GM12878 (cell line): ENCODE measurements at regions not wholly inside any gene's neighbourhood (a gene's known extent, or its start where the extent isn't known, plus 50 kb on each side); places are given as distances from the start of the nearest gene placed in this dataset.

ENCODE experiments used
- ATAC-seq: fragments of 200-7000 bp; cut with Tn5 transposase; 3 replicates; pipeline ENCODE4 v1.9.1; 2020; ENCODE audit warnings: mild to moderate bottlenecking, moderate library complexity
- BruUV-seq: library from RNA; stranded (reverse); fragments of 400-500 nt; replicated peaks from 2 replicates; lab custom pipeline; 2021; lab: Mats Ljungman, UMichigan
- CTCF ChIA-PET: fragments of 300-600 bp; sonication (Branson Sonifier 250); formaldehyde crosslinking; extraction: SDS; loops from one replicate; lab custom pipeline; 2021; ENCODE audit warnings: inconsistent platforms; lab: Yijun Ruan, JAX
- POLR2A ChIA-PET: fragments of 350-600 bp; formaldehyde crosslinking; extraction: SDS; loops from one replicate; lab custom pipeline; 2021; ENCODE audit warnings: inconsistent platforms; lab: Charles Lee
- RAD21 ChIA-PET: fragments of 300-600 bp; sonication (Branson Sonifier 250); formaldehyde crosslinking; loops from one replicate; lab custom pipeline; 2023; ENCODE audit warnings: antibody characterized with exemption; ENCODE audit not compliant: unreplicated experiment; lab: Charles Lee
- SMC1A ChIA-PET: fragments of 300-600 bp; sonication (Branson Sonifier 250); formaldehyde crosslinking; loops from one replicate; lab custom pipeline; 2023; ENCODE audit not compliant: unreplicated experiment, uncharacterized antibody; lab: Charles Lee
- DNase-seq: peaks from one replicate; pipeline ENCODE4 v3.0.0-alpha.2; 2011; ENCODE audit warnings: low read depth, low spot score
- FAIRE-seq: peaks from 3 replicates; lab custom pipeline; 2011; peaks lifted over from hg19 to GRCh38; lab: Jason Lieb, UNC
- H2AFZ ChIP-seq: 2 replicates; pipeline ENCODE4 v1.6.0; 2011; ENCODE audit warnings: low read depth, low read length, control low read depth; ENCODE audit not compliant: control insufficient read depth
- H3K27ac ChIP-seq: 2 replicates; pipeline ENCODE4 v1.5.1; 2011; ENCODE audit warnings: control low read depth; ENCODE audit not compliant: control insufficient read depth, insufficient read depth
- H3K27me3 ChIP-seq, 2 experiments: replicated peaks in 1 of 2; 2 replicates each; pipeline versions ENCODE4 v1.6.0 to v1.6.1; 2011; ENCODE audit warnings: low read length in 1 of 2; ENCODE audit not compliant: control insufficient read depth in 2 of 2, insufficient read depth in 2 of 2
- H3K36me3 ChIP-seq, 2 experiments: 2 replicates each; pipeline ENCODE4 v1.5.1; 2011; ENCODE audit warnings: low read length in 1 of 2; ENCODE audit not compliant: control insufficient read depth in 2 of 2, insufficient read depth in 2 of 2
- H3K4me1 ChIP-seq: 2 replicates; pipeline ENCODE4 v1.6.1; 2011; ENCODE audit warnings: mild to moderate bottlenecking, low read length, moderate library complexity, mixed read lengths; ENCODE audit not compliant: control insufficient read depth, insufficient read depth
- H3K4me2 ChIP-seq: 2 replicates; pipeline ENCODE4 v1.6.0; 2011; ENCODE audit warnings: control low read depth; ENCODE audit not compliant: control insufficient read depth, insufficient read depth
- H3K4me3 ChIP-seq: fragments of 200-600 bp; sonication (generic); 2 replicates; pipeline ENCODE4 v1.5.1; 2016
- H3K79me2 ChIP-seq: 2 replicates; pipeline ENCODE4 v1.6.0; 2011; ENCODE audit warnings: low read length; ENCODE audit not compliant: control insufficient read depth, insufficient read depth
- H3K9ac ChIP-seq: 2 replicates; pipeline ENCODE4 v1.8.0; 2011; ENCODE audit warnings: low read length, control low read depth, mixed read lengths; ENCODE audit not compliant: control insufficient read depth, insufficient read depth
- H3K9me3 ChIP-seq: replicated peaks from 3 replicates; pipeline ENCODE4 v1.5.1; 2011; ENCODE audit warnings: mild to moderate bottlenecking, low read length; ENCODE audit not compliant: control insufficient read depth, insufficient read depth
- H4K20me1 ChIP-seq: 2 replicates; pipeline ENCODE4 v1.6.0; 2011; ENCODE audit not compliant: control insufficient read depth, insufficient read depth
- ATF2 ChIP-seq: IDR thresholded peaks from 2 replicates; pipeline ENCODE4 v1.6.1; 2012; ENCODE audit warnings: low read length, inconsistent platforms
- ATF7 ChIP-seq: fragments of 450-650 bp; IDR thresholded peaks from 2 replicates; pipeline ENCODE4 v1.6.1; 2016; ENCODE audit warnings: low read depth, mild to moderate bottlenecking
- BCLAF1 ChIP-seq: fragments of 450-650 bp; IDR thresholded peaks from 2 replicates; pipeline ENCODE4 v1.6.1; 2017; ENCODE audit warnings: antibody characterized with exemption, mild to moderate bottlenecking, moderate library complexity
- EP300 ChIP-seq, 2 experiments: fragments of 150-350 bp in 1 of 2; IDR thresholded peaks; 2 replicates each; pipeline ENCODE4 v1.6.1; 2011 to 2012; ENCODE audit warnings: low read depth in 2 of 2, low read length in 2 of 2, borderline replicate concordance in 1 of 2, improper control_type of control experiment in 1 of 2, inconsistent platforms in 1 of 2; ENCODE audit not compliant: control insufficient read depth in 1 of 2
- FOS ChIP-seq: IDR thresholded peaks from 3 replicates; pipeline ENCODE4 v1.6.1; 2011; ENCODE audit warnings: borderline replicate concordance; ENCODE audit not compliant: insufficient read length; ENCODE audit errors: extremely low read depth
- FOXM1 ChIP-seq: IDR thresholded peaks from 2 replicates; pipeline ENCODE4 v1.6.1; 2012; ENCODE audit warnings: low read depth, mild to moderate bottlenecking, inconsistent platforms, low read length, moderate library complexity
- GABPA ChIP-seq: IDR thresholded peaks from 2 replicates; pipeline ENCODE4 v1.6.1; 2014; ENCODE audit warnings: antibody characterized with exemption, low read depth, mild to moderate bottlenecking, inconsistent platforms
- HDAC2 ChIP-seq: fragments of 200-600 bp; sonication (generic); IDR thresholded peaks from 2 replicates; pipeline ENCODE4 v1.6.1; 2017
- HDAC6 ChIP-seq: fragments of 200-600 bp; sonication (generic); IDR thresholded peaks from one replicate; pipeline ENCODE4 v1.8.0; 2017; ENCODE audit warnings: antibody characterized with exemption; ENCODE audit not compliant: unreplicated experiment
- KDM1A ChIP-seq: fragments of 200-600 bp; sonication (generic); IDR thresholded peaks from 2 replicates; pipeline ENCODE4 v1.6.1; 2016; ENCODE audit warnings: borderline replicate concordance
- LARP7 ChIP-seq: fragments of 450-650 bp; IDR thresholded peaks from 2 replicates; pipeline ENCODE4 v1.6.1; 2017; ENCODE audit warnings: mild to moderate bottlenecking
- MAX ChIP-seq: IDR thresholded peaks from 2 replicates; pipeline ENCODE4 v1.6.1; 2012; ENCODE audit warnings: low read depth, low read length, improper control_type of control experiment
- MLLT1 ChIP-seq: fragments of 450-650 bp; IDR thresholded peaks from 2 replicates; pipeline ENCODE4 v1.6.1; 2016; ENCODE audit warnings: mild to moderate bottlenecking
- MTA3 ChIP-seq: IDR thresholded peaks from 2 replicates; pipeline ENCODE4 v1.6.1; 2012; ENCODE audit warnings: low read length, inconsistent platforms, borderline replicate concordance
- RCOR1 ChIP-seq: conservative IDR thresholded peaks from 2 replicates; pipeline ENCODE4 v1.6.1; 2012; ENCODE audit warnings: low read depth, low read length, improper control_type of control experiment
- ZBED1 ChIP-seq: IDR thresholded peaks from 2 replicates; pipeline ENCODE4 v1.6.1; 2016; ENCODE audit warnings: borderline replicate concordance
- ZNF217 ChIP-seq: fragments of 450-650 bp; IDR thresholded peaks from 2 replicates; pipeline ENCODE4 v1.6.1; 2017; ENCODE audit warnings: antibody characterized with exemption, mild to moderate bottlenecking
- WGBS: methylation state at CpG from one replicate; pipeline ENCODE4 v1.1.6; 2016; ENCODE audit warnings: low lambda C conversion rate; ENCODE audit not compliant: insufficient replicate concordance, insufficient coverage; ENCODE audit errors: missing lambda C conversion rate; 5-methylcytosine and 5-hydroxymethylcytosine counted together
- in situ Hi-C: fragments of 300-500 bp; cut with MboI; formaldehyde crosslinking; loops from 9 replicates; pipeline ENCODE4 v1.14.3; 2018; ENCODE audit warnings: mixed read lengths
- intact Hi-C: fragments of 100-400 bp; cut with micrococcal nuclease; formaldehyde crosslinking; loops from one replicate; pipeline ENCODE4 v1.14.2; 2022; ENCODE audit not compliant: unreplicated experiment

GRCh38 chr10:130545697-130546096 lies 409.5 kb downstream of the GLRX3 start:
- H3K79me2 ChIP-seq = no peaks in the 10 kb centered on the region
- in situ Hi-C loops (no loop called here), intact Hi-C loops (no loop called here)
- no peak for DNase-seq
- WGBS = 52% methylated on average over 8 of the region's 8 CpGs
- H3K9ac ChIP-seq = no peak overlapping the region
- FAIRE-seq = no peak
- no peak for ATAC-seq
- no TSS peak for BruUV-seq
- RAD21 ChIA-PET = no interaction called here
- no peak overlapping the region for H3K27ac ChIP-seq
- H3K4me2 ChIP-seq = no peak overlapping the region
- no peaks in the 10 kb centered on the region for H3K9me3 ChIP-seq
- no peak overlapping the region for H2AFZ ChIP-seq
- CTCF ChIA-PET = no interaction called here
- no peaks in the 10 kb centered on the region for H3K36me3 ChIP-seq
- no peak overlapping the region for H3K4me3 ChIP-seq
- H3K4me1 ChIP-seq = no peaks in the 10 kb centered on the region
- no peaks in the 10 kb centered on the region for H3K27me3 ChIP-seq
- SMC1A ChIA-PET = no interaction called here
- H4K20me1 ChIP-seq = no peaks in the 10 kb centered on the region
- POLR2A ChIA-PET = no interaction called here
- no peak for TF ChIP-seq GABPA
- TF ChIP-seq ZBED1 = no peak
- no peak for TF ChIP-seq MAX
- TF ChIP-seq LARP7 = no peak
- no peak for TF ChIP-seq HDAC6
- no peak for TF ChIP-seq KDM1A
- no peak for TF ChIP-seq MTA3
- TF ChIP-seq ATF2 = no peak
- no peak for TF ChIP-seq MLLT1
- no peak for TF ChIP-seq EP300 (IDR thresholded peaks at IDR 0.05; ENCODE audit: borderline replicate concordance in 1 of 2, control insufficient read depth in 1 of 2, low read depth in 2 of 2, low read length in 2 of 2)
- no peak for TF ChIP-seq FOS
- no peak for TF ChIP-seq FOXM1
- no peak for TF ChIP-seq RCOR1
- TF ChIP-seq ATF7 = no peak
- no peak for TF ChIP-seq ZNF217
- TF ChIP-seq HDAC2 = no peak
- TF ChIP-seq BCLAF1 = no peak
